ENCODE measurements at regions not wholly inside any gene's neighbourhood (a gene's known extent, or its start where the extent isn't known, plus 50 kb on each side); places are given as distances from the start of the nearest gene placed in this dataset.

GRCh38 chr3:5426094-5426883, 238.8 kb downstream of the EDEM1 start:
- no peak for TF ChIP-seq POLR2A (IDR thresholded peaks at IDR 0.05)
- peak; percentile 36 to 74 (median 56) for TF ChIP-seq CTCF (IDR thresholded peaks at IDR 0.05)
